HG02973 (cell line): ENCODE measurements at regions not wholly inside any gene's neighbourhood (a gene's known extent, or its start where the extent isn't known, plus 50 kb on each side); places are given as distances from the start of the nearest gene placed in this dataset.

Experiments
- ATAC-seq: cut with Tn5 transposase; IDR thresholded peaks from one replicate; pipeline ENCODE4 v1.9.1; 2021; ENCODE audit warnings: moderate library complexity; ENCODE audit not compliant: unreplicated experiment

- no peak for ATAC-seq
Measured at GRCh38 chr14:71482671-71483070, 449.6 kb upstream of the RGS6 start.

- ATAC-seq: no peak
Measured at GRCh38 chr14:71483154-71483553, 449.1 kb upstream of the RGS6 start.

- no peak for ATAC-seq
Measured at GRCh38 chr14:71485833-71486232, 446.4 kb upstream of the RGS6 start.

- no peak for ATAC-seq
Measured at GRCh38 chr14:71486279-71486678, 445.9 kb upstream of the RGS6 start.

GRCh38 chr14:71487449-71487848 lies 444.8 kb upstream of the RGS6 start:
- ATAC-seq: no peak

- ATAC-seq: no peak
Measured at GRCh38 chr14:71487941-71488340, 444.3 kb upstream of the RGS6 start.

GRCh38 chr14:71488703-71489191 lies 443.5 kb upstream of the RGS6 start:
- no peak for ATAC-seq

GRCh38 chr14:71489742-71490141 lies 442.5 kb upstream of the RGS6 start:
- ATAC-seq: no peak

GRCh38 chr14:71491931-71492330 lies 440.3 kb upstream of the RGS6 start:
- no peak for ATAC-seq

GRCh38 chr14:71492346-71492745 lies 439.9 kb upstream of the RGS6 start:
- no peak for ATAC-seq

GRCh38 chr14:71497645-71498086 lies 434.6 kb upstream of the RGS6 start:
- ATAC-seq: peak; percentile 84

GRCh38 chr14:71498212-71498611 lies 434.0 kb upstream of the RGS6 start:
- no peak for ATAC-seq

GRCh38 chr14:71499018-71499417 lies 433.2 kb upstream of the RGS6 start:
- ATAC-seq: no peak

GRCh38 chr14:71507681-71508080 lies 424.5 kb upstream of the RGS6 start:
- no peak for ATAC-seq

- no peak for ATAC-seq
Measured at GRCh38 chr14:71508901-71509300, 423.3 kb upstream of the RGS6 start.

GRCh38 chr14:71511152-71511551 lies 421.1 kb upstream of the RGS6 start:
- no peak for ATAC-seq

GRCh38 chr14:71514941-71515919 lies 417.0 kb upstream of the RGS6 start:
- ATAC-seq: no peak

GRCh38 chr14:71521238-71522135 lies 410.7 kb upstream of the RGS6 start:
- ATAC-seq: no peak

- peak; percentile 69 for ATAC-seq
Measured at GRCh38 chr14:71523630-71524319, 408.5 kb upstream of the RGS6 start.

GRCh38 chr14:71524320-71524982 lies 407.8 kb upstream of the RGS6 start:
- ATAC-seq: no peak
